Activated naive CD4-positive, alpha-beta T cell treated with anti-CD3 and anti-CD28 coated beads, Interleukin-2, amount 50 U/mL, for 72 hours (primary cell): ENCODE measurements at regions not wholly inside any gene's neighbourhood (a gene's known extent, or its start where the extent isn't known, plus 50 kb on each side); places are given as distances from the start of the nearest gene placed in this dataset.

Experiments
- ATAC-seq, 2 donors: fragments of 150-1000 bp; cut with Tn5 transposase; 2 replicates each; pipeline ENCODE4 v1.10.0; 2021; ENCODE audit warnings: mild to moderate bottlenecking in 2 of 2, moderate library complexity in 2 of 2
- DNase-seq, 2 donors: peaks; one replicate each; pipeline ENCODE4 v3.0.0; 2021 to 2022; ENCODE audit warnings: low spot score in 2 of 2
- H3K27ac Mint-ChIP-seq, 2 donors: one replicate each; pipeline ENCODE4 v1.8.0; 2022; ENCODE audit warnings: mild to moderate bottlenecking in 2 of 2, mixed read lengths in 2 of 2
- H3K36me3 Mint-ChIP-seq, 2 donors: one replicate each; pipeline ENCODE4 v1.8.0; 2022; ENCODE audit warnings: mixed read lengths in 2 of 2
- H3K9me3 Mint-ChIP-seq, 2 donors: one replicate each; pipeline ENCODE4 v1.8.0; 2022; ENCODE audit warnings: mixed read lengths in 2 of 2

DNA sequence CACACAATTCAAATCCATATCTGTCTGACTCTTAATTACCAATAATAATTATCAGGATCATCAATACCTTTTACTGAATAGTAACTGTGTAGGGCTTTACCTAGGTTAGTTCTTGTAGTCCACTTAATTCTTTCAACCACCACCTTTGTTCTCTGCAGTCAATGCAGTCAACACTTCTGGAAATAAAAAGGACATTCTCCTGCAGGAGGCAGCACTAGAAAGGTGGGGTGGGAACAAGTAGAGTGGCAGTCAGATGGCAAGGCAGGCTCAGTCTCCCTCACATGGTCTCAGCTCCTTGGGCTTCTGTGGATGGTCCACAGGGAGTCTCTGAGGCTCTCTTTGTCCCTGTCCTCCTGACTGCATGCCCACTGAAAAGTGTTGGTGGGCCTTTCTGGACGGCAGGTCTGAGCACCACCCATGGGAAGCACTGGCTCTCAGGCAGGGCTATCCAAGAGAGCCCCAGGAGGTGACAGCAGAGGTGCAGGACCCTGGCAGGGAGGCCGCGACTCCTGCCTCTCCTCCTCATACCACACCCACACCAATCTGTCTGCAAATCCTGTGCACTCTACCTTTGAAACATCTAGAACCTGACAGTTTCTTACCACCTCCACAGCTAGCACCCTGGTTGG is 237.3 kb downstream of the FOXD2 start:
- DNase-seq (no peak), ATAC-seq (no peak)
- Mint-ChIP-seq H3K36me3 (no peaks in the 10 kb centered on the region), H3K9me3 (peaks cover 5% of the 10 kb centered on the region in 2 donors), H3K27ac (no peak overlapping the region)

DNA sequence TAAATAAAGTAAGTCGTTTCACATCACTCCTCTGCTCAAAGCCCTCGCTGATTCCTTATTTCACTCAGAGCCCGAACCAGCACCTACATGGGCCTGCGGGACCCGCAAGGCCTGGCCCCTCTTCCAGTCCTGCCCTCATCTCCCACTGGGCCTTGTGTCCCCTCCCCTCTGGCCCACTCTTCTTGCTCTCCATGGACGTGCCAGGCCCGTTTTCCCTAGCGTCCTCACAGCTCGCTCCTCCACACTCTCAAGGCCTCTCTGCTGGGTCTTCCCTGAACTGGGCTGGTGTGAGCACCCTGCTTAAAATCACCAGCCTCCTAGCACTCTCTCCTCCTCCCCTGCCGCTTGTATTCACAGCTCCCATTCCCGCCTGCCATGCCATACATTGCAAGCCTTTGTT is 237.9 kb downstream of the FOXD2 start:
- H3K36me3 Mint-ChIP-seq = no peaks in the 10 kb centered on the region
- H3K27ac Mint-ChIP-seq = peak overlapping the region in 1 of 2 donors; percentile 70
- H3K9me3 Mint-ChIP-seq = peaks cover 5% of the 10 kb centered on the region in 2 donors
- DNase-seq (no peak), ATAC-seq (no peak)

DNA sequence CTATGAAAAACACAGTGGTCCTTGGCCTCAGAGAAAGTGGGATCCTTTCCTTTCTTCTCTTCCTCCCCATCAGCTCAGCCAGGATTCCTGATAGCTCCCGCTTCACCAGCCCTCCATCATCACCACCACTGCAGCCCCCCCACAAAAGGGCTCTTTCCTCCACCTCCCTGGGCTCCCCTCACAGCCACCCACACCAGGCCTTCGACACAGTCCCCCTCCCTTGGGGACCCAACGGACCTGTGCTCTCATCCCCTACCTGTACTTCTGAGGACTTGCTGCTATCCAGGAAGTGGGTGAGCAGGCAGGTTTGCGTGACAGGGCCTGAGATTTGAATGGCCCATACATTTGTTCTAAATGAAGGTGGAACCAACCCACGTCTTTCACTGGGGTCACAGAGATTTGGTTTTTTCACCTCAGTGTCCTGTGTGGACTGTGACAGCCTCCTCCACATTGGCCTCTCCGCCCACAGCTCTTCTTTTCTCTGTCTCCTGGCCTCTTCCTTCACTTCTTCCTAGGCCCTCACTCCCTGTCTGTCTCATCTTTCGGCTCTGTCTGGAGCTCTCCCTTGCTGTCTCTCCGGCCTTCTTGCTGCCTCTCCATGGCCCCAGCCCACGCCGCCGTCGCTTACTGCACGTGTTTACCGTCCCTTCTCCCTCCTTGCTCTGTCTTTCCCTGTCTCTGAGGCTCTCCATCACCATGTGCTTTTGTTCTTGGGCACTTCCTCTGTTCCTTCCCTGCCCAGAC is 238.6 kb downstream of the FOXD2 start:
- DNase-seq (no peak), ATAC-seq (no peak)
- Mint-ChIP-seq H3K36me3 (no peaks in the 10 kb centered on the region), H3K9me3 (peaks cover 5% of the 10 kb centered on the region in 2 donors), H3K27ac (no peak overlapping the region)

GRCh38 chr1:47677241-47677940 is 239.5 kb downstream of the FOXD2 start:
- Mint-ChIP-seq H3K36me3 (no peaks in the 10 kb centered on the region), H3K9me3 (peaks cover 4 to 5% of the 10 kb centered on the region in 2 donors), H3K27ac (no peak overlapping the region)
- ATAC-seq (no peak), DNase-seq (no peak)

- no peaks in the 10 kb centered on the region for H3K36me3 Mint-ChIP-seq
- ATAC-seq = no peak
- no peak overlapping the region for H3K27ac Mint-ChIP-seq
- DNase-seq = no peak
- H3K9me3 Mint-ChIP-seq = no peaks in the 10 kb centered on the region
Observed at GRCh38 chr1:47678464-47678980, 240.7 kb downstream of the FOXD2 start.

DNA sequence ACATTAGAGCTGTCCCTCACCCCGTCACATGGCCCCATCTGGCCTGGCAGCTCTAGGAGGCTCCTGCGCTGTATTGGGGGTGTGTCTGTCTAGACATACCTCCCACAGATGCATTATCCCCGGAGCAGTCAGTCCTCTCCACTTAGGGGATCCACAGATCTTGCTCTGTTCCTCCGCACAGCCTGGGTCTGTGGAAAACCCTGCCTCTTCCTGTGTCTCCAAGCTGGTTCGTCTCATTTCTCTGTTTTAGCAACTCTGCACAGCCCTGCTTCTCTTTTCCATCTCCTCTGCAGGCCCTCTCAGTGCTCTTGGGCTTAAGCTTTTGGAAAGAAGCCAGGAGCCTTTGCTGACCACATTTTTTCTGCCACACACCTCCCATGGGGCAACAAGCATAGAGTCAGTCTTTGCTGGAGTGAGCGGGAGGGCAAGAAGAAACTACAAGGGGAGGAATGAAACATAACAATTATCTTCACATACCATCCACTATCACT is 241.5 kb downstream of the FOXD2 start:
- no peak overlapping the region for H3K27ac Mint-ChIP-seq
- H3K9me3 Mint-ChIP-seq = no peaks in the 10 kb centered on the region
- DNase-seq = no peak
- H3K36me3 Mint-ChIP-seq = no peaks in the 10 kb centered on the region
- ATAC-seq = no peak

- Mint-ChIP-seq H3K36me3 (no peaks in the 10 kb centered on the region), H3K9me3 (no peaks in the 10 kb centered on the region), H3K27ac (no peak overlapping the region)
- ATAC-seq (no peak), DNase-seq (no peak)
Observed at GRCh38 chr1:47679826-47680225, 242.0 kb downstream of the FOXD2 start.

DNA sequence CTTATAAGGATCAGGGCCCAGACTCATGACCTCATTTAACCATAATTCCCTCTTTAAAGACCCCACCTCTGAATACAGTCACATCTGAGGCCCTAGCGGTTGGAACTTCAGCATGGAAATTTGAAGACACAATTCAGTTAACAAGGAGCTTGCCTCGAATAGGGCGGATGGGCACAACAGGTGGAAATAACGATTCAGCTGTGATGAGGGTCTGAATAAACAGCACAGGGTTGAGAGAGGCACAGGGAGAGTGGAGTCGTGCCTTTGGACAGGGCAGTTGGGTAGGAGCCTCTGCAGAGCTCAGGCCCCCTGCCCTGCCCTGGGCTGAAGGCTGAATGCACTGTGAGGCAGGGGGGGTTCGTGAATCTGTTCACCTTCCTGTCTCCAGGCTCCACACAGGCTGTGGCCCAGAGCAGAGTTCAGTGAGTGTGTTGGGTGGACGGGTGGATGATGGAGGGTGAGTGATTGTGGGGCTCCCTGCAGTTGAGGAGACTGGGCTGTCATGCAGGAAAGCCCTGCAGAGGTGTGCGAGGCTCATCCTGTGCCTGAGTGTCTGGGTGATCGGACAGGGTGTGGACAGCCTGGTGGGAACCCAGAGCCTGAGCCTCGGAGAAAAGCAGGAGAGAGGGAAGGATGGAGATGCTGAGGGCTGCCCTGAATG is 243.1 kb downstream of the FOXD2 start:
- Mint-ChIP-seq H3K9me3 (no peaks in the 10 kb centered on the region), H3K27ac (no peak overlapping the region), H3K36me3 (no peaks in the 10 kb centered on the region)
- DNase-seq = no peak
- ATAC-seq = no peak

GRCh38 chr1:47681735-47682134 is 243.9 kb downstream of the FOXD2 start:
- DNase-seq (no peak), ATAC-seq (no peak)
- Mint-ChIP-seq H3K27ac (no peak overlapping the region), H3K36me3 (no peaks in the 10 kb centered on the region), H3K9me3 (no peaks in the 10 kb centered on the region)

GRCh38 chr1:47682198-47682597 is 244.4 kb downstream of the FOXD2 start:
- DNase-seq (no peak), ATAC-seq (no peak)
- Mint-ChIP-seq H3K27ac (no peak overlapping the region), H3K9me3 (no peaks in the 10 kb centered on the region), H3K36me3 (no peaks in the 10 kb centered on the region)

GRCh38 chr1:47682786-47683350 is 245.0 kb downstream of the FOXD2 start:
- no peaks in the 10 kb centered on the region for H3K36me3 Mint-ChIP-seq
- H3K27ac Mint-ChIP-seq = no peak overlapping the region
- DNase-seq (no peak), ATAC-seq (no peak)
- H3K9me3 Mint-ChIP-seq = no peaks in the 10 kb centered on the region

- Mint-ChIP-seq H3K9me3 (no peaks in the 10 kb centered on the region), H3K27ac (no peak overlapping the region), H3K36me3 (no peaks in the 10 kb centered on the region)
- DNase-seq = no peak
- ATAC-seq = no peak
Observed at GRCh38 chr1:47683401-47683800, 245.6 kb downstream of the FOXD2 start.

- ATAC-seq (no peak), DNase-seq (no peak)
- Mint-ChIP-seq H3K36me3 (no peaks in the 10 kb centered on the region), H3K9me3 (no peaks in the 10 kb centered on the region), H3K27ac (no peak overlapping the region)
Observed at GRCh38 chr1:47684518-47684917, 246.7 kb downstream of the FOXD2 start.

DNA sequence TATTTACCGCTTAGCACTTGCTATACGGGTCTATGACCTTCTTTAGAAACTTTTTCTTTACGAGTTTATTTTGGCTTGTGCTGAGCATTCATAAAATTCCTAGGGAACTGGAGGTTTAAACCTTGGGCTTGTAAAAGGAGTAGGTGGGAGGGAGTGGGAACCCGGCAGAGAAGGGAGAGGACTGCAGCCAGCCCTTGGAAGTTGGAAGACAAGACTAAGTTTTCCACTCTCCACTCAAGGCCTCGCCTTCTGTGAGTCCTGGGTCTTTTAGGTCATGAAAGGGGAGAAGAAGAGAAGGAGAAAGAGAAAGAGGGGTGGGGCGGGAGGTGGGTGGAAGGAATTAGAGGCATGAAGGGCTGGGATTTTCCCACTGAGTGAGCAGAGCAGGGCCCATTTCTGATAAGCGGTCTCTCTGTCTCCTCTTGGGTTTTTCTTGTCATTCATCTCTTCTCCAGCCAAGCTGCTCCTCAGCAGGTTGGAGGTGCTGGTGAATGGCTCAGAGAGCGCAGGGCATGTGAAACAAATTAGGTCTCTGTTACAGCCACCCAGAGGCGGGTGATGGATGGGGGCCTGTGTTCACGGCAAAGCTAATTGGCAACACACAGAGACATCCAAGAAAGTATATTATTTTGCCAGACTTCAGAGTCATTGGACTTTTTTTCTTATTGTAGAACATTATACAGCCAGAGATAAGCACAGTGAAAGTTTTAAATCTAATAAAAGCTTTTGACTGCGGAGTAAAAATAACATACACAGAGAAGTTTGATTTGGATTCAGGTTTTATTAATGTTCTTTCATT is 247.3 kb downstream of the FOXD2 start:
- ATAC-seq (no peak), DNase-seq (no peak)
- H3K36me3 Mint-ChIP-seq = no peaks in the 10 kb centered on the region
- no peak overlapping the region for H3K27ac Mint-ChIP-seq
- no peaks in the 10 kb centered on the region for H3K9me3 Mint-ChIP-seq

DNA sequence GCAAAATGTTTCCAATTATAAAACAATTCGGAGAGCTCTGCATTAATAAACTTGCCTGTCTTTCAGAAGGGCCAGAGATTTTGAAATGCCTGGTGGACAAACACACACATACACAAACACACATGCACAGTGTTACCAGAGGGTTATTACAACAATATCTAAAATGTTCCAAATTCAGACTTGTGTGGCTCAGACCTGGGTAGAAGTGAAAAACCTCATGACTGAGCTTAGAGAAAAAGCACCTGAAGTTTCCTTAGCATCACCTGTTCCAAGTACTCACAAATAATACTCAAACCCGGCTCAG is 247.9 kb downstream of the FOXD2 start:
- Mint-ChIP-seq H3K9me3 (no peaks in the 10 kb centered on the region), H3K27ac (no peak overlapping the region), H3K36me3 (no peaks in the 10 kb centered on the region)
- DNase-seq = no peak
- no peak for ATAC-seq
